ENCODE measurements at regions not wholly inside any gene's neighbourhood (a gene's known extent, or its start where the extent isn't known, plus 50 kb on each side); places are given as distances from the start of the nearest gene placed in this dataset.

GRCh38 chr6:95169775-95170174 is 407.6 kb upstream of the MANEA start:
- TF ChIP-seq, protein P1, sequence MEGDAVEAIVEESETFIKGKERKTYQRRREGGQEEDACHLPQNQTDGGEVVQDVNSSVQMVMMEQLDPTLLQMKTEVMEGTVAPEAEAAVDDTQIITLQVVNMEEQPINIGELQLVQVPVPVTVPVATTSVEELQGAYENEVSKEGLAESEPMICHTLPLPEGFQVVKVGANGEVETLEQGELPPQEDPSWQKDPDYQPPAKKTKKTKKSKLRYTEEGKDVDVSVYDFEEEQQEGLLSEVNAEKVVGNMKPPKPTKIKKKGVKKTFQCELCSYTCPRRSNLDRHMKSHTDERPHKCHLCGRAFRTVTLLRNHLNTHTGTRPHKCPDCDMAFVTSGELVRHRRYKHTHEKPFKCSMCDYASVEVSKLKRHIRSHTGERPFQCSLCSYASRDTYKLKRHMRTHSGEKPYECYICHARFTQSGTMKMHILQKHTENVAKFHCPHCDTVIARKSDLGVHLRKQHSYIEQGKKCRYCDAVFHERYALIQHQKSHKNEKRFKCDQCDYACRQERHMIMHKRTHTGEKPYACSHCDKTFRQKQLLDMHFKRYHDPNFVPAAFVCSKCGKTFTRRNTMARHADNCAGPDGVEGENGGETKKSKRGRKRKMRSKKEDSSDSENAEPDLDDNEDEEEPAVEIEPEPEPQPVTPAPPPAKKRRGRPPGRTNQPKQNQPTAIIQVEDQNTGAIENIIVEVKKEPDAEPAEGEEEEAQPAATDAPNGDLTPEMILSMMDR (IDR thresholded peaks at IDR 0.05), result no peak
- TF ChIP-seq POLR2AphosphoS5 (IDR thresholded peaks at IDR 0.05) (no peak), POLR2A (IDR thresholded peaks at IDR 0.05) (no peak)

Measured in prostate gland (tissue), 2 donors.